ENCODE measurements at regions not wholly inside any gene's neighbourhood (a gene's known extent, or its start where the extent isn't known, plus 50 kb on each side); places are given as distances from the start of the nearest gene placed in this dataset.
A peak's percentile ranks its signal among the peaks of the same experiment; 100 is the strongest.

DNA sequence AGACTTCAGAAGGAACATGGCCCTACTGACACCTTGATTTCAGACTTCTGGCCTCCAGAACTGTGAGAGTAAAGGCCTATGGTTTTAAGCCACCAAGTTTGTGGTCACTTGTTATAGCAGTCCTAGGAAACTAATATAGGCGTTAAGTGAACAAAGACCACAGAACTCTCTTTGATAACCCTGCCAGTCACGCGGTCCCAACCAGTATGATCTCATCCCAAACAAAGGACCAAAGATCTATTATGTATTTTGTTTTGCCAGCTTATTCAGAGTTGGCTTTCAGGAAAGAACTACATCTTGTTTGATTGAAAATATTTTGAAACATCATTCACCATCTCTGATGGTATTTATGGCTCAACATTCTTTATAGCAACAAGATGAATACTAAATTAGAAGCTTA lies 294.4 kb upstream of the SLCO3A1 start:
- DNase-seq: no peak

DNA sequence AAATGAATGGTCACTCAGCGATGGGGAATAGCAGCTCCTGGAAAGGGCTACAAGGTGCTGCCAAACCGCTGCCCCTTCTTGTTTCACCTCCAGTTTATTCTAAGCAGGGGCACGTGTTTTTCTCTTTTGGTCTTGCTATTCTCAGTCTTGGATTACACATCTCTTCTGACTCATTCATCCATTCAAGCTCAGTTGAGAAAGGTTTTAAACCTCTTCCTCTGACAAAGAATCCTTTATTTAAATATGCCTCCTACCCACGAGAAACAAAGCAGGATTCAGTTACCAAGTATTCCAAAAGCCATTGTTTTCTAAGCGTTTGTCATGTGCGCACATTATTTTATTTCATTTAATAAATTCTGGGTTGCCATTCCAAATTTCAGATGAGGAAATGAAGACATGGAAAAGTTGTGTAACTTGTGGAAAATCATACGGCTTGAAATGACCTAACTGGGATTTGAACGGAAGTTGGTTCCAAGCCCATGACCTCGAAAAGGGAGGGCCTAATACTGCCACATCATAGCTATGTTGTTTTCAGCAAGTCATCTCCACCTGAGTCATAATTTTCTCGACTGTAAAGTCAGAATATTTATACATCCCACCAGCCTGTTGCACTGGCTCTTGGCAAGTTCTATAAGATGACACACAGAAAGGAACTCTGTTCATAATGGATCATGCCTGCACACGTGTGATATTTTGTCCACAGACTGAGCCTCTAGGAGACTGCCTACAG lies 292.0 kb upstream of the SLCO3A1 start:
- no peak for DNase-seq

DNA sequence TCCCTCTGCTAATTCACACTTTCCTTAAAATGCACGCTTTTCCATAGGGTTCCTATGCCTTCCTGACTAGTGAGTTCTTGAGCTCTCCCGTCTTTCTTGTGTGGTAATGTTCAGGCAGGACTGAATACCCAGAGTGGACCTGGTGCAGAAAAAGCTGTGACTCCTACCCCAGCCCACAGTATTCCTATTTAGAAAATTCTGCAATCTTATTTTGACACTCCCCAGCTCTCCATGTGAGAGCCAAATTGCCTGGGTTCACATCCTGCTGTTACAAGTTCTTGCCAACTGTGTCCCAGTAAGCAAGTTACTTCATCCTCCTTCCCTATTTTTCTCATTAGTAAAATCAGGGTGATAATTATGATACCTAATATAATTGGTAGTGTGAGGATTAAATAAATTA lies 290.8 kb upstream of the SLCO3A1 start:
- no peak for DNase-seq

DNA sequence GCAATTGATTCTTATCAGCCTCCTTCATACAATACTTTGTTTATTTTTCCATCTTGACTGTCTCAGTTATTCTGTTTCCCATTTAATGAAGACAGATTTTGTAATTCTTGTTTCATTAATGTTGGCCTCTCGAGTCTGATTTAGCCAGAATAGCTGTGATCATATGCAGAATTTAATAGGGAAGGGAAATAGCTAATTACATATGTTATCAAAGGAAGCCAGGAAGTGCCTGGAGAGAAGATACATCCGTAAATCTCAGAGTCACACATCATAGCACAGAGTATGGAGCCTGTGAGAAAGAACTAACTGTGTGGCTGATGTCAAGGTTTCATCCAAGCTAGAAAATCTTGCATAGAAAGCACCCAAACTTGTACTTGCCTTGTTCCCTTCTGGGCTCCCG lies 288.9 kb upstream of the SLCO3A1 start:
- DNase-seq: no peak

DNA sequence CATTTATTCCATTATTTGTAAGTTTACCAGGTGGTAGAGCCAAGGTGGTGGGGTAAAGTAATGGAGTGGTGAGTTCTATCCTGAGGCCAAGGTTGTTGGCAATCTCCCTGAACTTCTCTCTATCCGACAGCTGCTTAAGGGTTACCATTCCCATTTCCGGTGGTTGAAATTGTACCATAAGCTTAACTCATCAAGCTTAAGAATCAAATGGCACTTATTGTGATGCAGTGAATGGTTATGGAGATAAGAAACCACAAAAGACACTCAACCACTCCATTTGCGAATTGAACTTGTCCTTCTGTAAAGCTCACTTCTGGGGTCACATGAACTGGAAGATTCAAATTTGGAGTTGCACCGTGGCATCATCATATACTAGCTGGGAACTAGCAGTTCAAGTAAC lies 287.4 kb upstream of the SLCO3A1 start:
- DNase-seq: no peak

DNA sequence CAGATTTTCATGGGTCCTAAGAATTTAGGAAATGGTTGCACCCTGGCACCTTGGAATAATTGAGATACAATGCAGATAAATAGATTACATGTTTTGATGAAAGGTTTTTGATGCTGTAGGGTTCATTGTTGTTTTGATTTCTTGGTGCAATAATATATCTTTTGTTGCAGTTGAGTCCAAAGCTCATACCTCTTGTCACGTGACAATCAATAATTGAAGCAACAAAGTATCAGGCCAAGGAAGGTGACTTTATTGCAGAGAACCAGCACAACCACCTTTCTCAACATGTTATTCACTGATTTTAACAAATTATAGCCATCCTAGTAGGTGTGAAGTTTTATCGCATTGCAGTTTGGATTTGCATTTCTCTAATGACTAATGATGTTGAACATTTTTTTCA lies 285.5 kb upstream of the SLCO3A1 start:
- no peak for DNase-seq

DNA sequence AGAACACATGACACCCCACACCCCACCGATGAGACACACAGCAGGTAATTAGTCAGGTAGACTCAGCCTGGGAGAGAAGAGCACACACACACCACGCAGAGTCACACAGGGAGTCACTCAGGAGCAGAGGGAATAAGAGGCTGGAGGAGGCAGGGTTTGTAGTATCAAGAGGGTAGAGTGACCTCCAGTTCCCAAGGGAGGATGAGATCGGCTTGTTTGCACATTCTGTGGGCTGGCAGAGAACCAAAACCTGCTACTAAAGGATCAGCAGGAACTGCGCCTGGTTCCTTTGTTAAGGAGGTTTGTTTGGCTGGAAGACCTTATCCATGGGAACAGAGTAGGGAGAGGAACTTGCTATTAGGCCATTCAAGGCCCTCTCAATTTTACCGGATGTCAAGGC lies 281.4 kb upstream of the SLCO3A1 start:
- DNase-seq: no peak

DNA sequence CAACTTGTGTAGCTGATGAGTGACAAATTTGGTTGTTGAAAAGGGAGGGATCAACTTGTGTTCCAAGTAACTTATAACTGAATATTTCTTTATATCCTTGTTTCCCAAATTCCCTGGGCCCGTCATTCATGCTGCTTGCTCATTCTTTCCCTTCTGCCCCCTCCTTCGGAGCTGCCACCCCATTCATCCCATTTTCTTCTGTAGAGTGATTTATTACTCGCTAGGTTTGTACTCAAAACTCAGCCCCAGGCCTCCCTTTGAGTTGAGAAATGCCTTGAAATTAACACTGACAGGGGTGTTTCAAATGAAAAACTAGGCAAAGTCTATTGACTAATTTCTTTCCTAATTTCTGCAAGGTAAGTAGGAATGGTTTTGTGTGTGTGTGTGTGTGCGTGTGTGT lies 277.4 kb upstream of the SLCO3A1 start:
- DNase-seq: no peak

DNA sequence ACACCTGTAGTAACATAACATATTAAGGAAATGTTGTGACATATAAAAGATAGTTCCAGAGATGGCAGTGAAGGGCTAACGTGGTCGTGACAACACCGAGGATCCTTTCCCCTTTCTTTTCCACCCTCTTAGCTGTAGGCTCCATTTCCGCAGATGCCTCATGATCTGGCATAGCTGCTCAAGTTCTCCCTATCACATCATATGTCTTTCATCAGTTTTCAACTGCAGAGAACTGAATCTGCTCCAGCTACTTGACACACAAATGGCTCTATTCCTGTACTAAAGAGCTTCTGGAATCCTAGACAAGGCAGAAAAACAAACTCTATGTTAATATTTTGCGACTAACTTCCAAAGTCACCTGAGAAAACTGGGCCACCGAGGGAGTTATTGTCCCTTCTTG lies 275.0 kb upstream of the SLCO3A1 start:
- no peak for DNase-seq

DNA sequence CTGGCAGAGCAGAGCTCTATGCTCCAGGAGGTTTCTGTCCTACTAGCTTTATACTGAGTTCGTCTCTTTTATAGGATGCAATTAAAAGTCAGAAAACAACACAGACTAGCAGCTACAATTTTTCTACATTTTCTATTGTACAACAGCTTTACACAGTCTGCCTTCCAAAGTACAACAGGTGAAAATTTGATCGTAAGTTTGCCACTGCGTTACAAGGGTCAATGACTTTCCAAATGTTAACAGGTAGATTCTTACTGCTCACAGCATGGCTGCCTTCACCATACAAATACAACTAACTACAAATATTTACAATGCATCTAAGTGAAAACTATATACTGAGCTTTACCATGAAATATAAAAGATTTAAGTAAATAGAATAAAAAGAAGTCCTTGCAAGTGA lies 268.6 kb upstream of the SLCO3A1 start:
- no peak for DNase-seq

DNA sequence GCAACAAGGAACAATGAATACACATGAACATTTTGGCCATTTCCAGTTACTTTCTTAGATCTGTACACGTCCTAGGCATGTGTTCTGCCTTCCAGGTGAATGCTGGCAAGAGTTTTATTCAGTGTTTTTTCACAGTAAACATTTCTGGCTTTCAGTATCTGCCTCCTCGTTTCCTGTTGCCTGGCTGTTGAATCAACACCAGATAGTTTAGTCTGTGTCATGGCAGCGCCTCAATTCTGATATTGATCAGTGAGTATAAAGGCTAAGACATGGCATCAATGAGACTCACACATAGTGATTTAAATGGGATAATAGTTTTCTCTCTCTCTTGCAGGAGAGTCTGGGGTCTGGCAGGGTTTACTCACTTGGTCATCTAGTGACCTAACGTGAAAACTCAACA lies 266.9 kb upstream of the SLCO3A1 start:
- no peak for DNase-seq

DNA sequence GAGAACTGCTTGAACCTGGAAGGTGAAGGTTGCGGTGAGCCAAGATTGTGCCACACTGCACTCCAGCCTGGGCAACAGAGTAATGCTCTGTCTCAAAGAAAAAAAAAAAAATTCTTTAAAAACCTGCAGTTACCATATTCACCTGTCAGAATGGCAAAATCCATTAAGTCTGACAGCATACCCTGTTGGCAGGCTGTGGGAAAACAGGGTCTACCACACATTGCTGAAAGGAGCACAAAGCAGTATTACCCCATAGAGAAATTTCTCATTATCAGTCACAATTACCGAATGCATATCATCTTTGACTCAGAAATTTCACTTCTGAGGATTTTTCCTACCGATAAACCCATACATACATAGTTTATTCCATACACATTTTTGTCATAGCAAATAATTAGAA lies 264.1 kb upstream of the SLCO3A1 start:
- no peak for DNase-seq

DNA sequence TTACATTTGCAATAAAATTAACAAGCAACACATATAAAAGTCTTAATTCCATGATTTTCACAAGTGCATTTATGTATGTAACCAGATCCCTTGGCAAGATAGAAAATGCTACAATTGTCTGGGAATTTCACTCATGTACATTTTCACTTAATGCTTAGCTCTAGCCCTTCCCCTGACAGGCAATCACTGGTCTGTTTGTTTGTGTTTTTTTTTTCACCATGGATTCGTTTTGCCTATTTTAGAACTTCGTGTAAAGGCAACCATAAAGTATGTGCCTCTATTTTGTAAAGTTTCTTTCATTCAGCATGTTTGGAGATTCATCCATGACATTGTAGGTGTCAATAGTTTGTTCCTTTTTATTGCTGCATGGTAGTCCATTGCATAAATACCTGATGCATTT lies 260.9 kb upstream of the SLCO3A1 start:
- DNase-seq: no peak

DNA sequence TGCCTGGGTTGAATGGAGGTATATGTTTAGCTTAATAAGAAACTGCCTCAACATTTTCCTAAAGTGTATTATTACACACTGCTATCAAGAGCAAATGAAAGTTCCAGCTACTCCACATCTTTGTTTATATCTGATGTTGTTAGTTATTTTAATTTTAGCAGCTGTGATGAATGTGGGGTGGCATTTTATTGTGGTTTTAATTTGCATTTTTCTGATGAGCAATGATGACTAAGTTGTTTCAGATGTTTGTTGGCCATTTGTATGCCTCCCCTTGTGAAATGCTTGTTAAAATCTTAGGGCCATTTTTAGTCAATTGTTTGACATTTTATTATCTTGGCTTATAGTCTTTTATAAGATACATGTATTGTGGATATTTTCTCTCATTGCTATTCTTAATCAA lies 260.4 kb upstream of the SLCO3A1 start:
- DNase-seq: no peak

DNA sequence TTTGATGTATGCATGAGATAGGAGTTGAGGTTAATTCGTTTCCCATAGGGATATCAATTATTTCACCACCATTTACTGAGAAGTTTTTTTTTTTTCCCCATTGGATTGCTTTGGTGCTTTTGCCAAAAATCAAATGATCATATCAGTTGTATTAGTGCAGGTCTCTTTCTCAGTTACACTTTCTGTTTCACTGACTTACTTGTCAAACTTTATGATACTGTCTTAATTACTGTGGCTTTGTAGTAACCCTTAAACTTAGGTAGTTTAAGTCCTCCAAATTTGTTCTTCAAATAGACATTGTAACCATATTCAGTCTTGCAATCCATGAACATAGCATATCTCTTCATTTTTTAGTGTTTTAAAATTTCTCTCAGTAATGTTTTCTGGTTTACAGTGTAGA lies 259.9 kb upstream of the SLCO3A1 start:
- DNase-seq: no peak

DNA sequence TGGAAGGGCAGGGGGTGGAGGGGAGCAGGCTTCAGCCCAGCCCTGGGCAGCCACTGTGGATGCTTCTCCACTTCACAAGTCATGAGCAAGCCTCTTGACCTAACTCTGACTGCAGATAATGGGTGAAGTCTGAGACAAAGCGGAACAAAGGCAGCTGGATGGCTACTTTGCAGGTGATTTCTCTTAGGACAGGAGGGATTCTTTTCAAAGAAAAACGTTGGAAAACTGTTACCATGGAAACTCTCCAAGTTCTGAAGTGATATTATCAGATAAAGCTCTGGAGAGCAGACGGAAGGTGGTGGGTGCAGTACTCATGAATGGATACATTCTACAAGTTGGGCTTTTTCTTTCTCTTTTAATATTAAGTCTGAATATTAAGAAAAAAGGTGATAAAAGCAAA lies 254.2 kb upstream of the SLCO3A1 start:
- DNase-seq: no peak

DNA sequence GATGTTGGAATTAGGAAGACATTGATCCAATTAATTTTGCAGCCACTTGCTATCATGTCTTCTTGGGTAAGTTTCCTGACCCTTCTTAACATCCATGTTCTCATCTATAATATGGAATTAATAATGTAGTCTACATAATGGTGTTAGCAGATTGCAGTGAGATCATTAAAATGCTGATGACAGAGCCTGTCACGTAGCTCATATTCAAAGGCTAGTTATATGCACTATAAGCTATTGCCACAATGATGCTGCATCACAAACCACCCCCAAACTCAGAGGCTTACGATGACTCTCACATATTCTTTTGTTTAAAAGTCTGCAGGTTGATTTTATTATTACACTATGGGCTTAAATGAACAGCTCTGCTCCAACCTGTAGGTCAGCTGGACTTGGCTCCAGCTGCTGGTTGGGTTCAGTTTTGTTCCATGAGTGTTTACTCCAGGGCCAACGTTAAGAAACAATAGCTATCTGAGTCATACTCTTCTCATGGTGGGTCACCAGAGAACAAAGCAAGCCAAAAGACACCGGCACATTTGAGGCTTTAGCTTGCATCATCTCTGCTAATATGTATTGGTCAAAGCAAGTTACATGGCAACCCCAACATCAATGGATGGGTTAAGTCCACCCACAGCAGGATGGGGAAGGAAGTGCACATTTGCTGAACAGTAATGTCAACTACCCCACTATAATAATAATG lies 250.0 kb upstream of the SLCO3A1 start:
- DNase-seq: no peak

DNA sequence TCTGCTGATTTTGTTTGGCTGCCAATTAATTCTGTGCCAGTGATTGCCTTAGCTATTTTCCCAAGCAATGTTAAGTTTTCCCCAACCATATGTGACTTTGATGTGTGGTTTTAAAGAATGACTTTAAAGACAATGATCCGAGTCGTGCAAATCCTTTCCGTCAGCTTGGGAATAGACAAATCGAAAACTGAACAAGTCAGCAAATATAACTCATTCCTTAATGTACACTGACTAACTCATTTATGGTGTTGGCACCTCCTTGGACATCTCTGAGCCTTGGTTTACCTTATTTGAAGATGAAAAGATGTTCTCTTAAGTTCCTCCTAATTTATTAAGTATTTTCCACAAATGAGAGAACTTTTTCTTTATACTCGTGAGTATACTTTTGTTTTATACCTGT lies 249.4 kb upstream of the SLCO3A1 start:
- DNase-seq: no peak

DNA sequence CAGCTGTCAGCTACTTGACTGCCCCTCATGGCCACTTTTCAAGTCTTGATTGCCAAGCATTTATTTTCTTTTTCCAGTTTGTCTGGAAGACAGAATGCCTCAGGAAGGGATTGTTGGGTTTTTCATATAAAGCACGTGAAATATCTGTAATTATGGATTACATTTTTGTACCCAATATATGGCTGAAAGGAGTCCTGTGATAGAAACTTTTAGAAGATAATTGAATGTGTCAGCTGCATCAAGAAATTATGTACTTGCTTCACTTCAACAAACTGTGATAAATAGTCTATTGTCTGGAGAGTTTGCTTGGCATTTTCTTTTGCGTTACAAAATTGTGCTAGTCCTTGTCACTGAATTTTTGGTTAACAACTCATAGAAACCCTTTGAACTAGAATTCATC lies 247.9 kb upstream of the SLCO3A1 start:
- no peak for DNase-seq

DNA sequence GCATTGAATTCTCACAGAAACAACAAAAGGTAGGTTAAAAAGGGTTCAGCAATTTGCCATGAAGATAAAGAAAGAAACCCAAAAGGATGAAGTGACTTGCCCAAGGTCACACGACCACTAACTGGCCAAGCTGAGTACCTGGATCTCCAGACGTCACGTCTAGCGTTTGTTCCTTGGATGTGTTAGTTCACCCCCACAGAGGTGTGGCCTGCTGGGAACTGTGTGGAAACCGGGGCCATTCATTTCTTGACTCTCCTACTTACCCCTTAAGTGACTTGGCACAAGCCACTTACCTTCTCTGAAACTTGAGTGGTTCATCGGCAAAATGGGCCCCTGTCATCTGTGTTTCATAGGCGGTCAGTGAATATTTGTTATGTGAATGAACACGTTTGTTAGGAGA lies 244.3 kb upstream of the SLCO3A1 start:
- DNase-seq: no peak

DNA sequence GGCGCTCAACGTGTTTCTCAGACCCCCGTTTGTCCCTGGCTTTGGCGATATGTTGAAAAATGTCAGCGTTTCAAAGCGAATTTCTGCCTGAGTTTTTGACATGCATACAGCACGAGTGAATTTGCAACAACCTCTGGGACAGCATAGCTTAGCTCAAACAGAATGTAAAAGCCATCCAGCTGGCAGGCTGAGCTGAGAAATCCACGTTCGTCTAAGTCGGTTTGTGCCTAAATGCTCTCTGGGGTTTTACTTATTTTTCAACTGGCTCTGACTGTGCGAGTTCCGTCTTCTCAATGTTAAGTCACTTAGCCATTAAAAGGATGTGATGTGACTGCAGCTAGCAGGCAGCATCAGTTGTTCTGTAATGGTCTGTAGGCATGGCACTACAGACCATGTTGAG lies 243.5 kb upstream of the SLCO3A1 start:
- peak; percentile 11 for DNase-seq

DNA sequence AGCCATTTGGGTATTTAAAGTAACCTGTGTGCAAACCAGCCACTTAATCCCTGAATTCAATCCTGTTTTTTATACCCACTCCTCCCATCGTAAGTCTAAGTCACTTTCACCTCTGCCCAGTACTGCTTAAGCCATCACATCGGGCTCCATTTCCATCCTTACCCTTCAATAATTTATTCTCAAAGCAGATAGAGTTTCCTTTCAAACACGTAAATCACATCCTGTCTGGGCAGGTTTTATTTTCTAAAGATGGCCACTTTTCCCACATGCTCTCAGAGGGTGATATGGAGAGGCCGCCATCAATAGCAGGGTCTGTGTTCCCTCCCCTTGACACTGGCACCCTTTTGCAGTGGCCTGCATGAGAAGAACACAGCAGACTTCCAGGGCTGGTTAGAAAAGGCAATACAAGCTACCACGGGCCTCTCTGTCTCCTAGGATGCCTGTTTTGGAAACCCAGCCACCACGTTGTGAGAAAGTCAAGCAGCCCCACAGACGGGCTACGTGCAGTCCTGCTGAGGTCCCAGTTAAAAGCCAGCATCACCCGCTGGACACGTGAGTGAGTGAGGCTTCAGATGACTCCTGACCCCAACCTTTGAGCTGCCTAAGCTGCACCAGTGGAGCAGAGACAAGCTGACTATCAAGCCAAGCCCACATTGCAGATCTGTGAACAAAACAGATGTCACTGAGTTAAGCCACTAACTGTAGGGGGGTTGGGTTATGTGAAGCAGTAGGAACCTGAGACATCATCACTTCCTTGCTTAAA lies 241.8 kb upstream of the SLCO3A1 start:
- DNase-seq: no peak

DNA sequence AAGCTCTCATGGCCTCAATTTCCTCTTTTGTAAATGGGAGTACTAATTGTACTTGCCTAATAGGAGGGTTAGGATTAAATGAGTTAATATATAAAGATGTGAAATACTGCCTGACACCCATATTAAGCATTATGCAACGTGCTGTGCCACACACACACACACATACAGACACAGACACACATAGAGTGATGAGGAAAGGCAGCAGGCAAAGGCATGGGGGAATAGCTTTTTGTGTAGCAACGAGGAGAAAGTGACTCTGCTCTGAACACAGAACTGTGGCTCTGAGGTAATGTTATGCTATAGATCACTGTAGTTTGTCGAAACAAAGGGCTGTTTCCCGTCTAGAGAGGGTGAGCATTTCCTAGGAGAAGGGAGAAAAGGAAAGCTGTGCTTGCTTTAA lies 233.3 kb upstream of the SLCO3A1 start:
- DNase-seq: no peak

DNA sequence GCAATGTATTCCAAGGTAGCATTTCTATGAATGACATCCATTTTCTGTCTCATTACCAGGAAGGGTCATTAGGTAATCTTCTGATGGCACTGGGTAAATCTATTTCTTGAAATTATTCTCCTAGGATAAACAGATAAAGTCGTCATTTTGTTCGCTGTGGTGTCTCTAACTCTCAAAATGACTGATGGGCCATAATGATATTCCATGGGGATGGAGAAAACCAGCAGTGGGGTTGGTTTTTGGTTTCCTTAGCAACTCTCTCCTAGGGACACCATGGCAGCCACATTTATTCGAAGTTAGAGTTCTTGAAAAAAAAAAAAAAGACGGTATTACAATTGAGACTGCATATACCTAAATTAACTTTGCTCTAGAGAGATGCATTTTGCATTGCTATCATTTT lies 231.3 kb upstream of the SLCO3A1 start:
- DNase-seq: no peak

Measured in skin of body (tissue), 1 donor.